H4 (cell line): ENCODE measurements at regions not wholly inside any gene's neighbourhood (a gene's known extent, or its start where the extent isn't known, plus 50 kb on each side); places are given as distances from the start of the nearest gene placed in this dataset.

Source experiments
- DNase-seq: peaks from one replicate; pipeline ENCODE4 v3.0.0-alpha.2; 2015; ENCODE audit warnings: low spot score

- no peak for DNase-seq
Observed at GRCh38 chr13:68145852-68146251, 915.7 kb upstream of the PCDH9 start.

GRCh38 chr13:68128297-68128915 lies 898.3 kb upstream of the PCDH9 start:
- no peak for DNase-seq

- DNase-seq, result no peak
Observed at GRCh38 chr13:68125087-68125480, 894.9 kb upstream of the PCDH9 start.

GRCh38 chr13:68124437-68125086 lies 894.4 kb upstream of the PCDH9 start:
- DNase-seq, result no peak

GRCh38 chr13:68110178-68110768 lies 880.1 kb upstream of the PCDH9 start:
- DNase-seq, result no peak

- no peak for DNase-seq
Observed at GRCh38 chr13:68107667-68108066, 877.5 kb upstream of the PCDH9 start.

GRCh38 chr13:68099631-68100030 lies 869.5 kb upstream of the PCDH9 start:
- DNase-seq, result no peak

GRCh38 chr13:68081061-68081460 lies 850.9 kb upstream of the PCDH9 start:
- DNase-seq, result no peak

GRCh38 chr13:68078874-68079273 lies 848.7 kb upstream of the PCDH9 start:
- no peak for DNase-seq

- DNase-seq, result no peak
Observed at GRCh38 chr13:68078469-68078868, 848.3 kb upstream of the PCDH9 start.

GRCh38 chr13:68076046-68076445 lies 845.9 kb upstream of the PCDH9 start:
- DNase-seq, result no peak

- DNase-seq, result no peak
Observed at GRCh38 chr13:68066879-68067513, 836.9 kb upstream of the PCDH9 start.

- no peak for DNase-seq
Observed at GRCh38 chr13:68064001-68064770, 834.0 kb upstream of the PCDH9 start.

GRCh38 chr13:68063181-68063580 lies 833.0 kb upstream of the PCDH9 start:
- no peak for DNase-seq

GRCh38 chr13:68057836-68058235 lies 827.7 kb upstream of the PCDH9 start:
- no peak for DNase-seq

GRCh38 chr13:68056816-68057710 lies 826.9 kb upstream of the PCDH9 start:
- peak; percentile 91 for DNase-seq

- DNase-seq, result no peak
Observed at GRCh38 chr13:68051910-68052309, 821.8 kb upstream of the PCDH9 start.

- DNase-seq, result no peak
Observed at GRCh38 chr13:68050761-68051160, 820.6 kb upstream of the PCDH9 start.

- DNase-seq, result no peak
Observed at GRCh38 chr13:68048802-68049359, 818.7 kb upstream of the PCDH9 start.

GRCh38 chr13:68047889-68048288 lies 817.8 kb upstream of the PCDH9 start:
- DNase-seq, result no peak

GRCh38 chr13:68046903-68047302 lies 816.8 kb upstream of the PCDH9 start:
- DNase-seq, result no peak
